SK-N-SH (cell line): ENCODE measurements at regions not wholly inside any gene's neighbourhood (a gene's known extent, or its start where the extent isn't known, plus 50 kb on each side); places are given as distances from the start of the nearest gene placed in this dataset.

Source experiments
- CTCF ChIA-PET: fragments of 300-600, 350-600 bp; formaldehyde crosslinking; extraction: SDS; loops from one replicate; lab custom pipeline; 2021; lab: Yijun Ruan, JAX
- POLR2A ChIA-PET: fragments of 350-600 bp; sonication (Branson Sonifier 250); formaldehyde crosslinking; extraction: SDS; loops from one replicate; lab custom pipeline; 2020; ENCODE audit warnings: antibody characterized with exemption, inconsistent platforms; lab: Yijun Ruan, JAX
- DNase-seq: peaks from one replicate; pipeline ENCODE4 v3.0.0; 2012
- H2AFZ ChIP-seq: fragments of 200-600 bp; sonication (generic); 2 replicates; pipeline ENCODE4 v1.8.1; 2016; ENCODE audit warnings: antibody characterized with exemption, mild to moderate bottlenecking, low read depth
- H3F3A ChIP-seq: fragments of 200-600 bp; sonication (generic); replicated peaks from 2 replicates; pipeline ENCODE3; 2016; ENCODE audit warnings: antibody characterized with exemption, mild to moderate bottlenecking; ENCODE audit not compliant: insufficient read depth
- H3K27ac ChIP-seq, 2 experiments: fragments of 200-500 bp in 1 of 2; fragments of 200-600 bp in 1 of 2; sonication (Bioruptor generic) in 1 of 2; sonication (generic), shearing (Covaris generic) in 1 of 2; 2 replicates each; pipeline versions ENCODE4 v1.5.1 to v1.6.1; 2014 to 2016; ENCODE audit warnings: low read depth in 2 of 2, inconsistent platforms in 1 of 2, low read length in 1 of 2, mild to moderate bottlenecking in 1 of 2, mixed read lengths in 1 of 2
- H3K27me3 ChIP-seq: fragments of 200-600 bp; sonication (generic), shearing (Covaris generic); 2 replicates; pipeline ENCODE4 v1.6.1; 2016; ENCODE audit warnings: mixed run types; ENCODE audit not compliant: insufficient read depth
- H3K36me3 ChIP-seq, 2 experiments: fragments of 200-500 bp in 1 of 2; fragments of 200-600 bp in 1 of 2; sonication (Bioruptor generic) in 1 of 2; sonication (generic) in 1 of 2; replicated peaks in 1 of 2; 2 replicates each; pipeline versions ENCODE3 to v1.5.1; 2014 to 2016; ENCODE audit warnings: low read length in 1 of 2, mild to moderate bottlenecking in 1 of 2; ENCODE audit not compliant: insufficient read depth in 2 of 2, control insufficient read depth in 1 of 2
- H3K4me1 ChIP-seq, 2 experiments: fragments of 200-500 bp in 1 of 2; fragments of 200-600 bp in 1 of 2; sonication (Bioruptor generic) in 1 of 2; sonication (generic), shearing (Covaris generic) in 1 of 2; 2 replicates each; pipeline versions ENCODE4 v1.5.1 to v1.6.1; 2014 to 2016; ENCODE audit warnings: low read depth in 1 of 2, low read length in 1 of 2, mixed run types in 1 of 2; ENCODE audit not compliant: insufficient read depth in 2 of 2, control insufficient read depth in 1 of 2
- H3K4me2 ChIP-seq: fragments of 200-600 bp; sonication (generic), shearing (Covaris generic); 2 replicates; pipeline ENCODE4 v1.6.1; 2017; ENCODE audit warnings: mixed run types
- H3K4me3 ChIP-seq, 2 experiments: fragments of 200-500 bp in 1 of 2; fragments of 200-600 bp in 1 of 2; sonication (Bioruptor generic) in 1 of 2; sonication (generic), shearing (Covaris generic) in 1 of 2; 2 replicates each; pipeline versions ENCODE4 v1.5.1 to v1.8.1; 2014 to 2016; ENCODE audit warnings: low read depth in 2 of 2, inconsistent platforms in 1 of 2, low read length in 1 of 2, mild to moderate bottlenecking in 1 of 2, mixed read lengths in 1 of 2, moderate library complexity in 1 of 2
- H3K79me2 ChIP-seq: fragments of 200-600 bp; sonication (generic); 2 replicates; pipeline ENCODE4 v1.8.1; 2017; ENCODE audit warnings: mild to moderate bottlenecking; ENCODE audit not compliant: insufficient read depth
- H3K9ac ChIP-seq: fragments of 200-600 bp; sonication (generic); 2 replicates; pipeline ENCODE4 v1.6.1; 2017; ENCODE audit warnings: mixed run types
- H3K9me2 ChIP-seq: fragments of 200-600 bp; sonication (generic); 2 replicates; pipeline ENCODE4 v1.6.1; 2017; ENCODE audit warnings: mixed run types
- H3K9me3 ChIP-seq: fragments of 200-600 bp; sonication (generic); 2 replicates; pipeline ENCODE4 v1.6.1; 2017; ENCODE audit warnings: mixed run types, mild to moderate bottlenecking, moderate library complexity
- H4K20me1 ChIP-seq: fragments of 200-600 bp; sonication (generic); 2 replicates; pipeline ENCODE4 v1.6.1; 2017; ENCODE audit warnings: mild to moderate bottlenecking, mixed run types; ENCODE audit not compliant: insufficient read depth
- CHD2 ChIP-seq: fragments of 150-350 bp; IDR thresholded peaks from 2 replicates; pipeline ENCODE4 v1.6.1; 2018; ENCODE audit warnings: low read length; ENCODE audit not compliant: partially characterized antibody
- ELF1 ChIP-seq: IDR thresholded peaks from 2 replicates; pipeline ENCODE4 v1.4.0; 2012
- EZH2phosphoT487 ChIP-seq: fragments of 200-600 bp; sonication (generic); IDR thresholded peaks from 2 replicates; pipeline ENCODE4 v1.6.1; 2017; ENCODE audit warnings: low read depth, mixed run types, mild to moderate bottlenecking, antibody characterized with exemption, moderate library complexity, borderline replicate concordance
- FOXJ3 ChIP-seq: sonication (generic); formaldehyde crosslinking; IDR thresholded peaks from 2 replicates; pipeline ENCODE4 v1.5.1; 2020; ENCODE audit warnings: mild to moderate bottlenecking, missing genetic modification reagents
- GABPA ChIP-seq: IDR thresholded peaks from 2 replicates; pipeline ENCODE4 v1.4.0; 2012; ENCODE audit warnings: low read depth, mild to moderate bottlenecking
- JUND ChIP-seq: IDR thresholded peaks from 2 replicates; pipeline ENCODE4 v1.4.0; 2012
- NFIC ChIP-seq: IDR thresholded peaks from 2 replicates; pipeline ENCODE4 v1.4.0; 2012; ENCODE audit warnings: borderline replicate concordance
- PBX3 ChIP-seq: IDR thresholded peaks from 2 replicates; pipeline ENCODE4; 2012
- POLR2AphosphoS5 ChIP-seq: IDR thresholded peaks from 2 replicates; pipeline ENCODE4 v1.6.1; 2012; ENCODE audit warnings: low read depth, low read length
- RFX5 ChIP-seq: IDR thresholded peaks from 2 replicates; pipeline ENCODE4 v1.6.1; 2012; ENCODE audit warnings: mild to moderate bottlenecking, improper control_type of control experiment, low read length
- SIN3A ChIP-seq: IDR thresholded peaks from 2 replicates; pipeline ENCODE4 v1.6.1; 2012; ENCODE audit warnings: low read depth, mild to moderate bottlenecking, low read length, moderate library complexity, borderline replicate concordance
- TCF12 ChIP-seq: IDR thresholded peaks from 2 replicates; pipeline ENCODE4 v1.4.0; 2012
- TEAD4 ChIP-seq: IDR thresholded peaks from 2 replicates; pipeline ENCODE4 v1.4.0; 2012; ENCODE audit warnings: mild to moderate bottlenecking, borderline replicate concordance; ENCODE audit not compliant: insufficient read depth
- YY1 ChIP-seq: IDR thresholded peaks from 2 replicates; pipeline ENCODE4 v1.4.0; 2012; ENCODE audit warnings: low read depth, mild to moderate bottlenecking
- WGBS: methylation state at CpG from one replicate; pipeline ENCODE4 v1.1.6; 2017; ENCODE audit warnings: low lambda C conversion rate; 5-methylcytosine and 5-hydroxymethylcytosine counted together
- TF ChIP-seq, protein P1 (sequence below): IDR thresholded peaks from 2 replicates; pipeline ENCODE4 v1.4.0; 2012; ENCODE audit warnings: low read depth, borderline replicate concordance
- TF ChIP-seq, protein P2 (sequence below): fragments of 200-600 bp; sonication (generic); IDR thresholded peaks from 2 replicates; pipeline ENCODE4 v1.6.1; 2017; ENCODE audit warnings: antibody characterized with exemption, mild to moderate bottlenecking, moderate library complexity
- TF ChIP-seq, protein P3 (sequence below): IDR thresholded peaks from 2 replicates; pipeline ENCODE4 v1.6.1; 2012; ENCODE audit warnings: mild to moderate bottlenecking, low read depth, low read length, moderate library complexity

DNA sequence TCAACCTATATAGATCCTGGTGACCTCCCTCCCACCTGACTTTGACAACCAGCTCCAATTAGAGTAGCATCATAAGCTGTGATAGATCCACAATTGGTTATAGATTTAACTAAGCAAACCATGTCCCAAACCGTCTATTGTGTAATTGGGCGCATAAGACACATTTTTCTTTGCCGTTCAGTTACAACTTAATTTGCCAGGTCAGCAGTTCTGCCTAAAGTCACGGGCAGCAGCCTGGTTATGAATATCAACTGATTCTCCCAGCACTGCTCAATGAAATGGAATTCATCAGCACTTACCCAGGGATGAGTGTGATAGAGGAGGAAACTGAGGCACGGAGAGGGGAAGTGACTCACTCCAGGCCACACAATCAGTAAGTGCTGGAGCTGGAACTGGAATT lies 73.4 kb downstream of the KLHDC7A start:
- Histone ChIP-seq H3K79me2 (no peaks in the 10 kb centered on the region), H3K4me2 (no peak overlapping the region), H3K4me3 (no peak overlapping the region), H3K27ac (no peak overlapping the region), H3K9me3 (no peaks in the 10 kb centered on the region), H3K36me3 (no peaks in the 10 kb centered on the region), H2AFZ (no peak overlapping the region), H3K4me1 (no peaks in the 10 kb centered on the region), H3K27me3 (no peaks in the 10 kb centered on the region; the same call in 1 of the 2 replicates), H4K20me1 (no peaks in the 10 kb centered on the region), H3K9ac (no peak overlapping the region), H3F3A (no peaks in the 10 kb centered on the region), H3K9me2 (no peaks in the 10 kb centered on the region)
- ChIA-PET CTCF (interaction anchor here (1.1 to 9.7 kb wide), 5 partner anchors 11 to 255 kb away, joined by 3 to 110 read pairs (median 24); no protein-coding TSS in a partner anchor), POLR2A (no interaction called here)
- TF ChIP-seq JUND (no peak), POLR2AphosphoS5 (no peak), FOXJ3 (CRISPR knock-in tag) (no peak), CHD2 (no peak), RFX5 (no peak), PBX3 (no peak), EZH2phosphoT487 (no peak), YY1 (no peak), TEAD4 (no peak)
- TF ChIP-seq, protein P1, sequence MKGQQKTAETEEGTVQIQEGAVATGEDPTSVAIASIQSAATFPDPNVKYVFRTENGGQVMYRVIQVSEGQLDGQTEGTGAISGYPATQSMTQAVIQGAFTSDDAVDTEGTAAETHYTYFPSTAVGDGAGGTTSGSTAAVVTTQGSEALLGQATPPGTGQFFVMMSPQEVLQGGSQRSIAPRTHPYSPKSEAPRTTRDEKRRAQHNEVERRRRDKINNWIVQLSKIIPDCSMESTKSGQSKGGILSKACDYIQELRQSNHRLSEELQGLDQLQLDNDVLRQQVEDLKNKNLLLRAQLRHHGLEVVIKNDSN, result no peak
- TF ChIP-seq, protein P2, sequence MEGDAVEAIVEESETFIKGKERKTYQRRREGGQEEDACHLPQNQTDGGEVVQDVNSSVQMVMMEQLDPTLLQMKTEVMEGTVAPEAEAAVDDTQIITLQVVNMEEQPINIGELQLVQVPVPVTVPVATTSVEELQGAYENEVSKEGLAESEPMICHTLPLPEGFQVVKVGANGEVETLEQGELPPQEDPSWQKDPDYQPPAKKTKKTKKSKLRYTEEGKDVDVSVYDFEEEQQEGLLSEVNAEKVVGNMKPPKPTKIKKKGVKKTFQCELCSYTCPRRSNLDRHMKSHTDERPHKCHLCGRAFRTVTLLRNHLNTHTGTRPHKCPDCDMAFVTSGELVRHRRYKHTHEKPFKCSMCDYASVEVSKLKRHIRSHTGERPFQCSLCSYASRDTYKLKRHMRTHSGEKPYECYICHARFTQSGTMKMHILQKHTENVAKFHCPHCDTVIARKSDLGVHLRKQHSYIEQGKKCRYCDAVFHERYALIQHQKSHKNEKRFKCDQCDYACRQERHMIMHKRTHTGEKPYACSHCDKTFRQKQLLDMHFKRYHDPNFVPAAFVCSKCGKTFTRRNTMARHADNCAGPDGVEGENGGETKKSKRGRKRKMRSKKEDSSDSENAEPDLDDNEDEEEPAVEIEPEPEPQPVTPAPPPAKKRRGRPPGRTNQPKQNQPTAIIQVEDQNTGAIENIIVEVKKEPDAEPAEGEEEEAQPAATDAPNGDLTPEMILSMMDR, result no peak
- 37% methylated on average over 5 of the region's 5 CpGs for WGBS
- DNase-seq, result no peak

DNA sequence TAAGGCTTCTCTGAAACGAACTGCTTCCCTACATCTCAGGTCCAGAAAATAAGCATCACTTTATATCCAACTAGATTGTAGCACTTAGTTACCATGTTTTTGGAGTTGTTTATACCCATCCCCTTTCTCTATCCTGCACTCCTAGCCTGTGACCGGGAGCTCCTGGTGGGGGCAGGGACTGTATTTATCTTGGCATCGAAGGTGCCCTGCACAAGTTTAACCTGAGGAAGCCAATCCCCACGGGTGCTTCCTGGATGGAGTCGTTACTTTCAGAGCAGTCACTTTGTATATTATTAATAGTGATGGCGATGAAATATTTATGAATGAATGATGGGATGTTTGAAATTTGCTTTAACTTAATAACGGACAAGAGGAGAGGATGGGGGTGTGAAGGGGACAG lies 73.9 kb downstream of the KLHDC7A start:
- Histone ChIP-seq H3K36me3 (no peaks in the 10 kb centered on the region), H3K27me3 (no peaks in the 10 kb centered on the region; the same call in 1 of the 2 replicates), H3K9ac (no peak overlapping the region), H3K27ac (no peak overlapping the region), H2AFZ (no peak overlapping the region)
- ChIA-PET CTCF (interaction anchor here (1.1 to 9.7 kb wide), 6 partner anchors 11 to 255 kb away, joined by 3 to 110 read pairs (median 14); no protein-coding TSS in a partner anchor), POLR2A (no interaction called here)
- TF ChIP-seq, protein P3, sequence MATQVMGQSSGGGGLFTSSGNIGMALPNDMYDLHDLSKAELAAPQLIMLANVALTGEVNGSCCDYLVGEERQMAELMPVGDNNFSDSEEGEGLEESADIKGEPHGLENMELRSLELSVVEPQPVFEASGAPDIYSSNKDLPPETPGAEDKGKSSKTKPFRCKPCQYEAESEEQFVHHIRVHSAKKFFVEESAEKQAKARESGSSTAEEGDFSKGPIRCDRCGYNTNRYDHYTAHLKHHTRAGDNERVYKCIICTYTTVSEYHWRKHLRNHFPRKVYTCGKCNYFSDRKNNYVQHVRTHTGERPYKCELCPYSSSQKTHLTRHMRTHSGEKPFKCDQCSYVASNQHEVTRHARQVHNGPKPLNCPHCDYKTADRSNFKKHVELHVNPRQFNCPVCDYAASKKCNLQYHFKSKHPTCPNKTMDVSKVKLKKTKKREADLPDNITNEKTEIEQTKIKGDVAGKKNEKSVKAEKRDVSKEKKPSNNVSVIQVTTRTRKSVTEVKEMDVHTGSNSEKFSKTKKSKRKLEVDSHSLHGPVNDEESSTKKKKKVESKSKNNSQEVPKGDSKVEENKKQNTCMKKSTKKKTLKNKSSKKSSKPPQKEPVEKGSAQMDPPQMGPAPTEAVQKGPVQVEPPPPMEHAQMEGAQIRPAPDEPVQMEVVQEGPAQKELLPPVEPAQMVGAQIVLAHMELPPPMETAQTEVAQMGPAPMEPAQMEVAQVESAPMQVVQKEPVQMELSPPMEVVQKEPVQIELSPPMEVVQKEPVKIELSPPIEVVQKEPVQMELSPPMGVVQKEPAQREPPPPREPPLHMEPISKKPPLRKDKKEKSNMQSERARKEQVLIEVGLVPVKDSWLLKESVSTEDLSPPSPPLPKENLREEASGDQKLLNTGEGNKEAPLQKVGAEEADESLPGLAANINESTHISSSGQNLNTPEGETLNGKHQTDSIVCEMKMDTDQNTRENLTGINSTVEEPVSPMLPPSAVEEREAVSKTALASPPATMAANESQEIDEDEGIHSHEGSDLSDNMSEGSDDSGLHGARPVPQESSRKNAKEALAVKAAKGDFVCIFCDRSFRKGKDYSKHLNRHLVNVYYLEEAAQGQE, result no peak
- TF ChIP-seq GABPA (no peak), ELF1 (no peak), TCF12 (no peak), SIN3A (no peak), CHD2 (no peak), NFIC (no peak)
- TF ChIP-seq, protein P2, result no peak
- TF ChIP-seq, all 33 proteins: peak for 0
- Histone ChIP-seq H3K4me1 (no peaks in the 10 kb centered on the region), H3K9me2 (no peaks in the 10 kb centered on the region), H3K4me3 (no peak overlapping the region), H3K9me3 (no peaks in the 10 kb centered on the region), H3K79me2 (no peaks in the 10 kb centered on the region), H3F3A (no peaks in the 10 kb centered on the region), H4K20me1 (no peaks in the 10 kb centered on the region), H3K4me2 (no peak overlapping the region)
- no peak for DNase-seq
- WGBS, result 28% methylated on average over 7 of the region's 7 CpGs
